MCF 10A (cell line): ENCODE measurements at regions not wholly inside any gene's neighbourhood (a gene's known extent, or its start where the extent isn't known, plus 50 kb on each side); places are given as distances from the start of the nearest gene placed in this dataset.
"Not testable (repeated sequence)": the region's sequence is repeated elsewhere in the genome, so short reads cannot be mapped to it uniquely, and the experiment has no call there.

Experiments used
- BruUV-seq: library from RNA; stranded (reverse); fragments of 400-500 nt; replicated peaks from 2 replicates; lab custom pipeline; 2021; lab: Mats Ljungman, UMichigan
- CTCF ChIA-PET: fragments of 300-600 bp; sonication (Branson Sonifier 250); formaldehyde crosslinking; extraction: SDS; loops from one replicate; lab custom pipeline; 2021; ENCODE audit warnings: antibody characterized with exemption, inconsistent platforms; lab: Yijun Ruan, JAX
- POLR2A ChIA-PET: fragments of 300-600, 350-650 bp; sonication (Branson Sonifier 250); formaldehyde crosslinking; extraction: SDS; loops from one replicate; lab custom pipeline; 2020; ENCODE audit warnings: antibody characterized with exemption, inconsistent platforms; lab: Yijun Ruan, JAX
- DNase-seq: peaks from one replicate; pipeline ENCODE4 v3.0.0-alpha.2; 2018; ENCODE audit not compliant: unreplicated experiment
- H3K27ac Mint-ChIP-seq: one replicate; pipeline ENCODE4 v1.8.0; 2022; ENCODE audit warnings: mild to moderate bottlenecking, low read depth, mixed read lengths; ENCODE audit not compliant: unreplicated experiment
- H3K27me3 Mint-ChIP-seq: one replicate; pipeline ENCODE4 v1.8.0; 2022; ENCODE audit warnings: mixed read lengths; ENCODE audit not compliant: insufficient read depth, unreplicated experiment
- H3K36me3 Mint-ChIP-seq: one replicate; pipeline ENCODE4 v1.8.0; 2022; ENCODE audit warnings: mild to moderate bottlenecking, moderate library complexity, mixed read lengths; ENCODE audit not compliant: insufficient read depth, unreplicated experiment
- H3K4me1 Mint-ChIP-seq: one replicate; pipeline ENCODE4 v1.8.0; 2022; ENCODE audit warnings: mixed read lengths; ENCODE audit not compliant: insufficient read depth, unreplicated experiment
- H3K4me3 Mint-ChIP-seq: one replicate; pipeline ENCODE4 v1.8.0; 2022; ENCODE audit warnings: mild to moderate bottlenecking, moderate library complexity, mixed read lengths; ENCODE audit not compliant: unreplicated experiment
- H3K9me3 Mint-ChIP-seq: one replicate; pipeline ENCODE4 v1.8.0; 2022; ENCODE audit warnings: mixed read lengths; ENCODE audit not compliant: unreplicated experiment
- CTCF ChIP-seq: fragments of 200-600 bp; IDR thresholded peaks from one replicate; pipeline ENCODE4 v1.8.0; 2022; ENCODE audit warnings: antibody characterized with exemption, mild to moderate bottlenecking; ENCODE audit not compliant: unreplicated experiment
- intact Hi-C: fragments of 100-400 bp; cut with micrococcal nuclease; formaldehyde crosslinking; loops from 2 replicates; pipeline ENCODE4 v1.14.1; 2022

- Mint-ChIP-seq H3K4me3 (no peak overlapping the region), H3K4me1 (no peaks in the 10 kb centered on the region), H3K27me3 (peaks cover 17% of the 10 kb centered on the region), H3K9me3 (no peaks in the 10 kb centered on the region), H3K27ac (no peak overlapping the region), H3K36me3 (no peaks in the 10 kb centered on the region)
- no peak for TF ChIP-seq CTCF
- intact Hi-C loops = no loop called here
- CTCF ChIA-PET = no interaction called here
- BruUV-seq = no TSS peak
- no peak for DNase-seq
- POLR2A ChIA-PET = no interaction called here
Measured at GRCh38 chr6:125586605-125587004, 162.8 kb upstream of the HEY2 start.

- ChIA-PET POLR2A (no interaction called here), CTCF (interaction anchor here (0.5 to 0.7 kb wide), 2 partner anchors 40 to 138 kb away, joined by 3 read pairs; no protein-coding TSS in a partner anchor)
- no peak for TF ChIP-seq CTCF
- Mint-ChIP-seq H3K36me3 (no peaks in the 10 kb centered on the region), H3K9me3 (no peaks in the 10 kb centered on the region), H3K27ac (no peak overlapping the region), H3K4me3 (no peak overlapping the region), H3K4me1 (no peaks in the 10 kb centered on the region), H3K27me3 (peaks cover 17% of the 10 kb centered on the region)
- intact Hi-C loops = no loop called here
- no peak for DNase-seq
- BruUV-seq = no TSS peak
Measured at GRCh38 chr6:125587666-125588632, 161.5 kb upstream of the HEY2 start.

- H3K27ac Mint-ChIP-seq, BruUV-seq, DNase-seq, POLR2A ChIA-PET, H3K36me3 Mint-ChIP-seq, H3K9me3 Mint-ChIP-seq, H3K4me1 Mint-ChIP-seq, H3K4me3 Mint-ChIP-seq, CTCF ChIA-PET, intact Hi-C loops: not testable (repeated sequence)
- peaks cover 35% of the 10 kb centered on the region for H3K27me3 Mint-ChIP-seq
Measured at GRCh38 chr6:125591796-125592195, 157.6 kb upstream of the HEY2 start.

- peaks cover 35% of the 10 kb centered on the region for H3K27me3 Mint-ChIP-seq
- POLR2A ChIA-PET = no interaction called here
- no TSS peak for BruUV-seq
- CTCF ChIA-PET = no interaction called here
- H3K36me3 Mint-ChIP-seq = no peaks in the 10 kb centered on the region
- intact Hi-C loops = no loop called here
- DNase-seq = no peak
- TF ChIP-seq CTCF = no peak
- no peaks in the 10 kb centered on the region for H3K9me3 Mint-ChIP-seq
- H3K4me3 Mint-ChIP-seq = no peak overlapping the region
- no peak overlapping the region for H3K27ac Mint-ChIP-seq
- peaks cover 8% of the 10 kb centered on the region for H3K4me1 Mint-ChIP-seq
Measured at GRCh38 chr6:125593746-125594145, 155.7 kb upstream of the HEY2 start.
